ENCODE measurements at regions not wholly inside any gene's neighbourhood (a gene's known extent, or its start where the extent isn't known, plus 50 kb on each side); places are given as distances from the start of the nearest gene placed in this dataset.

DNA sequence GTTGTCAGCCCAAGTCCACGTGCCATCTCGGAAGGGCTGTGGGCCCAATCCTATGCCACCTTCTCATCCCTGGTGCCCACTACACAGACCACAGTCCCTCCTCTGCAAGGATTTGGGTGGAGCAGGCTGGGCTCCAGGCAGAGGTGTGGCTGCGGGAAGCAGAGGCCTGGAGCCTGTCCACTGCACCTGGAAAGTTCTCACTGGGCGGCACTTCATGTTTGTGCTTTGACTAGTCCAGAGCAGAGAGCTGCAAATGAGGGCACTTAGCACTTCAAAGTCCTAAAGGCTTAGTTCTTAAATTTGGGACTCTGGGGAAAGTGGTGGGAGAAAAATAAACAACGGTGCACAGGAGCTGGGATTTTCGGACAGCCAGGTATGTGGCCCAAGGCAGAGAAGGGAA is 308.9 kb upstream of the POU3F3 start:
- Histone ChIP-seq H3K27ac (ENCODE audit: low read depth, low read length) (no peak overlapping the region), H3K4me1 (ENCODE audit: insufficient read depth, low read length) (no peaks in the 10 kb centered on the region), H3K9me3 (ENCODE audit: low read length) (no peaks in the 10 kb centered on the region), H3K9ac (ENCODE audit: low read length) (no peak overlapping the region), H3K4me3 (ENCODE audit: low read depth in 1 of 2, low read length in 2 of 2) (no peak overlapping the region), H3K36me3 (ENCODE audit: insufficient read depth, low read length) (no peaks in the 10 kb centered on the region), H3K27me3 (ENCODE audit: control insufficient read depth in 1 of 2, insufficient read depth in 2 of 2, low read length in 2 of 2) (no peaks in the 10 kb centered on the region)

DNA sequence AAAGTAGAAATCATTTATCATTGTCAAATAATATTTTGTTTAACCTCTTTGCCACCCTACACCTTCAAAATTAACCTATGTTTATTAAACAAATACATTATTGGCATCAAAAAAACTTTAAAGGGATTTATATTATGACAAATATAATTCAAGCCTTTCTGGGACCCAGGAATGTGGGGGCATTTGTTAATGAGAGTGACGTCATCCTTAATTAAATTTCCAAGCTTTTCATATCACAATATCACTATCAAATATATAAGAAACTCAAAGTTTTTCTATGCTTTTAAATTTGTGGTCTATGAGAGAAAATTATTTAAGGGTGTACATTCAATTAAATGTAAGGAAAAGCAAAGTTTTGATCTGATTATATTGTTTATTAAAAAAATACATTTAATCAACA is 307.4 kb upstream of the POU3F3 start:
- Histone ChIP-seq H3K9me3 (ENCODE audit: low read length) (no peaks in the 10 kb centered on the region), H3K4me1 (ENCODE audit: insufficient read depth, low read length) (no peaks in the 10 kb centered on the region), H3K36me3 (ENCODE audit: insufficient read depth, low read length) (no peaks in the 10 kb centered on the region), H3K27me3 (ENCODE audit: control insufficient read depth in 1 of 2, insufficient read depth in 2 of 2, low read length in 2 of 2) (no peaks in the 10 kb centered on the region), H3K4me3 (ENCODE audit: low read depth in 1 of 2, low read length in 2 of 2) (no peak overlapping the region), H3K9ac (ENCODE audit: low read length) (no peak overlapping the region), H3K27ac (ENCODE audit: low read depth, low read length) (no peak overlapping the region)

- Histone ChIP-seq H3K36me3 (ENCODE audit: insufficient read depth, low read length) (no peaks in the 10 kb centered on the region), H3K27me3 (ENCODE audit: control insufficient read depth in 1 of 2, insufficient read depth in 2 of 2, low read length in 2 of 2) (no peaks in the 10 kb centered on the region), H3K9me3 (ENCODE audit: low read length) (no peaks in the 10 kb centered on the region), H3K9ac (ENCODE audit: low read length) (no peak overlapping the region), H3K4me1 (ENCODE audit: insufficient read depth, low read length) (no peaks in the 10 kb centered on the region), H3K4me3 (ENCODE audit: low read depth in 1 of 2, low read length in 2 of 2) (no peak overlapping the region), H3K27ac (ENCODE audit: low read depth, low read length) (no peak overlapping the region)
Observed at GRCh38 chr2:104547221-104547620, 306.7 kb upstream of the POU3F3 start.

GRCh38 chr2:104561251-104561650 is 292.7 kb upstream of the POU3F3 start:
- Histone ChIP-seq H3K36me3 (ENCODE audit: insufficient read depth, low read length) (no peaks in the 10 kb centered on the region), H3K9me3 (ENCODE audit: low read length) (no peaks in the 10 kb centered on the region), H3K4me3 (ENCODE audit: low read depth in 1 of 2, low read length in 2 of 2) (no peak overlapping the region), H3K27me3 (ENCODE audit: control insufficient read depth in 1 of 2, insufficient read depth in 2 of 2, low read length in 2 of 2) (no peaks in the 10 kb centered on the region), H3K9ac (ENCODE audit: low read length) (no peak overlapping the region), H3K27ac (ENCODE audit: low read depth, low read length) (no peak overlapping the region), H3K4me1 (ENCODE audit: insufficient read depth, low read length) (no peaks in the 10 kb centered on the region)

GRCh38 chr2:104562537-104562936 is 291.4 kb upstream of the POU3F3 start:
- Histone ChIP-seq H3K27me3 (ENCODE audit: control insufficient read depth in 1 of 2, insufficient read depth in 2 of 2, low read length in 2 of 2) (no peaks in the 10 kb centered on the region), H3K36me3 (ENCODE audit: insufficient read depth, low read length) (no peaks in the 10 kb centered on the region), H3K27ac (ENCODE audit: low read depth, low read length) (no peak overlapping the region), H3K4me1 (ENCODE audit: insufficient read depth, low read length) (no peaks in the 10 kb centered on the region), H3K4me3 (ENCODE audit: low read depth in 1 of 2, low read length in 2 of 2) (no peak overlapping the region), H3K9me3 (ENCODE audit: low read length) (no peaks in the 10 kb centered on the region), H3K9ac (ENCODE audit: low read length) (no peak overlapping the region)

DNA sequence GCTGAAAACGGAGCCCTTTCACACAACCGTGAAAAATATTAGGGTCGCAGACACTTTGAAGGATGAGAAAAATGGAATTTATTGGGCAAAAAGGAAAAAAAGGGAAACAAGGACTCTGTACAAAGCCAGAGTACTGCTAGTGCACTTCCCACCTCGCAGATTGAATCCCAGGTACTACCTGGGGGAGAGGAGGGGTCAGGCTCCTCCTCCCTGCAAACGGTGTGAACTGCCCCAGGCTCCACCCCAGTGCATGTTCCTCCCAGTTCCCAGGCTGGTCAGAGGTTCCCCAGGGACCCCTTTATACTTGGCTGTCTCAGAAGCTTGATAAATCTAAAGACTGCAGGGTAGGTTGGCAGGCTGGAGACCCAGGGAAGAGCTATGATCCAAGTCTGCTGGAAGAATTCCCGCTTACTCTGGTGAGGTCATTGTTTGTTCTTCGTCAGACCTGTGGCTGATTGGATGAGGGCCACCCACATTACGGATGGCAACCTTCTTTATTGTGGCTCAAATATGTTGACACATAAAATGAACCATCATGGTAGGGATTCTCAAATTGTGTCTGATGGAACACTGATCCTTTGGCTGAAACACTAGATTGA is 290.4 kb upstream of the POU3F3 start:
- no peaks in the 10 kb centered on the region for H3K9me3 ChIP-seq (ENCODE audit: low read length)
- no peaks in the 10 kb centered on the region for H3K27me3 ChIP-seq (ENCODE audit: control insufficient read depth in 1 of 2, insufficient read depth in 2 of 2, low read length in 2 of 2)
- no peaks in the 10 kb centered on the region for H3K4me1 ChIP-seq (ENCODE audit: insufficient read depth, low read length)
- no peaks in the 10 kb centered on the region for H3K36me3 ChIP-seq (ENCODE audit: insufficient read depth, low read length)
- no peak overlapping the region for H3K27ac ChIP-seq (ENCODE audit: low read depth, low read length)
- H3K4me3 ChIP-seq (ENCODE audit: low read depth in 1 of 2, low read length in 2 of 2) = no peak overlapping the region
- no peak overlapping the region for H3K9ac ChIP-seq (ENCODE audit: low read length)

DNA sequence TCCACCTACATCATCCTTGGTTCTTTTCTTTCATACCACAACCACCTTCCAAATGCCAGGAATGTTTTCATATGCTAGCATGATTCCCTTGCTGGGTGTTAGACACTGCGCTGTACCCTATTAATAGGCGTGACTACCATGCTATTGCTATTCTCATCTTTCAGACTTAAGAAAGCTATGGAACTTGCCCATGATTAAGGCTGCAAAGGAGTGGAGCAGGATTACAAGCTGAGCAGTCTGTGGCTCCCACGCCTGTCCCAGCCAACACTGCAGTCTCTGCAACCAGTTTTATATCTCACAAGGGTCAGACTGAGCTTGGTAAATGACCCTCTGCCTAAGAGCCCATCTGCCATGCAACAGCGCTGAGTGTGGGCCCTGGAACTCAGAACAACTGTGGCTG is 285.7 kb upstream of the POU3F3 start:
- H3K4me3 ChIP-seq (ENCODE audit: low read depth in 1 of 2, low read length in 2 of 2) = no peak overlapping the region
- no peaks in the 10 kb centered on the region for H3K4me1 ChIP-seq (ENCODE audit: insufficient read depth, low read length)
- no peaks in the 10 kb centered on the region for H3K36me3 ChIP-seq (ENCODE audit: insufficient read depth, low read length)
- H3K9ac ChIP-seq (ENCODE audit: low read length) = no peak overlapping the region
- no peaks in the 10 kb centered on the region for H3K27me3 ChIP-seq (ENCODE audit: control insufficient read depth in 1 of 2, insufficient read depth in 2 of 2, low read length in 2 of 2)
- H3K9me3 ChIP-seq (ENCODE audit: low read length) = no peaks in the 10 kb centered on the region
- H3K27ac ChIP-seq (ENCODE audit: low read depth, low read length) = no peak overlapping the region

- no peak overlapping the region for H3K9ac ChIP-seq (ENCODE audit: low read length)
- no peaks in the 10 kb centered on the region for H3K9me3 ChIP-seq (ENCODE audit: low read length)
- no peak overlapping the region for H3K4me3 ChIP-seq (ENCODE audit: low read depth in 1 of 2, low read length in 2 of 2)
- H3K36me3 ChIP-seq (ENCODE audit: insufficient read depth, low read length) = no peaks in the 10 kb centered on the region
- H3K4me1 ChIP-seq (ENCODE audit: insufficient read depth, low read length) = no peaks in the 10 kb centered on the region
- H3K27ac ChIP-seq (ENCODE audit: low read depth, low read length) = no peak overlapping the region
- no peaks in the 10 kb centered on the region for H3K27me3 ChIP-seq (ENCODE audit: control insufficient read depth in 1 of 2, insufficient read depth in 2 of 2, low read length in 2 of 2)
Observed at GRCh38 chr2:104570259-104570658, 283.7 kb upstream of the POU3F3 start.

DNA sequence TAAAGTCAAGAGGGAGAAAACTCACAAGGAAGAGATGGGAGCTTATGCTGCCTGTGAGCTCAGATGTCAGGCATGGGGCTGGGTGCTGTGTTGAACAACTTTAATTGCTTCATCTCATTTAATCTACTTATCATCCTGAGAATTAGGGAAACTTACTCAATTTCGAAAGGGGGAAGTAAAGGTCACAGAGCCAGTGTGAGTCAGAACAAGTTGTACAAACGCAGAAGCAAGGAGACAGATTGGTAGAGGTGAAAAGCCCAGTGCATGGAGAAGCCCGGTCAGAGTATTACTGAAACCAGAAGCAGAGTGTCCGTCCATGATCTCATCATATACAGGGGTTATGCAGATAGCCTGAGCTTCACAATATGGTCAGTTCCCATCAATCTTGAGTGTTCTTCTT is 281.1 kb upstream of the POU3F3 start:
- Histone ChIP-seq H3K9ac (ENCODE audit: low read length) (no peak overlapping the region), H3K27ac (ENCODE audit: low read depth, low read length) (no peak overlapping the region), H3K4me3 (ENCODE audit: low read depth in 1 of 2, low read length in 2 of 2) (no peak overlapping the region), H3K27me3 (ENCODE audit: control insufficient read depth in 1 of 2, insufficient read depth in 2 of 2, low read length in 2 of 2) (no peaks in the 10 kb centered on the region), H3K9me3 (ENCODE audit: low read length) (no peaks in the 10 kb centered on the region), H3K36me3 (ENCODE audit: insufficient read depth, low read length) (no peaks in the 10 kb centered on the region), H3K4me1 (ENCODE audit: insufficient read depth, low read length) (no peaks in the 10 kb centered on the region)

- no peaks in the 10 kb centered on the region for H3K27me3 ChIP-seq (ENCODE audit: control insufficient read depth in 1 of 2, insufficient read depth in 2 of 2, low read length in 2 of 2)
- H3K9ac ChIP-seq (ENCODE audit: low read length) = no peak overlapping the region
- no peaks in the 10 kb centered on the region for H3K9me3 ChIP-seq (ENCODE audit: low read length)
- no peaks in the 10 kb centered on the region for H3K4me1 ChIP-seq (ENCODE audit: insufficient read depth, low read length)
- no peaks in the 10 kb centered on the region for H3K36me3 ChIP-seq (ENCODE audit: insufficient read depth, low read length)
- no peak overlapping the region for H3K4me3 ChIP-seq (ENCODE audit: low read depth in 1 of 2, low read length in 2 of 2)
- no peak overlapping the region for H3K27ac ChIP-seq (ENCODE audit: low read depth, low read length)
Observed at GRCh38 chr2:104574367-104574766, 279.5 kb upstream of the POU3F3 start.

DNA sequence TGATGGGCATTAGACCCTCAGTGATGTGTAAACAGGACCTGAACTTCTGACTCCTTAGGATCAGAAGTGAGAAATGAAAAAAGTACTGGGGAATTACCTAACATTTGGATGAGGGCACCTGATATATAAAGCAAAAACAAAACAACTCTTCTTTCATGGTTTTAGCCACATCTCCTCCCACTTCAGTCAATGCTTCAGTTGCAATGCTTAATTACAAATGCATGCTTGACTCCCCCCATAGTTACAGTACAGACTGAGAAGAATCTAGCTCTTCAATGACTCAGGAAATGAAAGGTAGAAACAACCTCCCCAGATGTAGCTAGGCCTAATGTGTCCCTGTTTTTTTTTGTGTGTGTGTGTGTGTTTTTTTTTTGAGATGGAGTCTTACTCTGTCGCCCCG is 276.8 kb upstream of the POU3F3 start:
- Histone ChIP-seq H3K27me3 (ENCODE audit: control insufficient read depth in 1 of 2, insufficient read depth in 2 of 2, low read length in 2 of 2) (no peaks in the 10 kb centered on the region), H3K4me1 (ENCODE audit: insufficient read depth, low read length) (no peaks in the 10 kb centered on the region), H3K36me3 (ENCODE audit: insufficient read depth, low read length) (no peaks in the 10 kb centered on the region), H3K9me3 (ENCODE audit: low read length) (no peaks in the 10 kb centered on the region), H3K9ac (ENCODE audit: low read length) (no peak overlapping the region), H3K4me3 (ENCODE audit: low read depth in 1 of 2, low read length in 2 of 2) (no peak overlapping the region), H3K27ac (ENCODE audit: low read depth, low read length) (no peak overlapping the region)

DNA sequence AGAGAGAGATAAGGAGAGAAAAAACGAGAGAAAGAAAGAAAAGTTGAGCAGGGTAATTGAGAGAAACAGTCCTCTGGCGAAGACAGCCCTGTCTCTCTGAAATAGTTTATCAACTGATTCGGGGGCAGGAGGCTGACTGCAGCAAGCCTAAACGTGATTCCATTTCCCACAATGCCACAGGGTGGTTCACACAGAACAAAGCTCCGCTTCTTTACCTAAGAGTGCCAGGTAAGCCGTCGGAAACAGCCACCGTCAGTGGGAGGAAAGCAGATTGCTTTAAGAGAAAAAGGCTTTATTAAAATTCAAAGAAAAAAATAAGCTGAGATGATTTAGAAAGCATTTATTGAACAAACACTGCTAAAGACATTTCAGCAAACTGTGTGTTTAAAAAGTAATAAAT is 271.4 kb upstream of the POU3F3 start:
- H3K9ac ChIP-seq (ENCODE audit: low read length) = no peak overlapping the region
- no peak overlapping the region for H3K4me3 ChIP-seq (ENCODE audit: low read depth in 1 of 2, low read length in 2 of 2)
- H3K27ac ChIP-seq (ENCODE audit: low read depth, low read length) = no peak overlapping the region
- H3K4me1 ChIP-seq (ENCODE audit: insufficient read depth, low read length) = no peaks in the 10 kb centered on the region
- no peaks in the 10 kb centered on the region for H3K36me3 ChIP-seq (ENCODE audit: insufficient read depth, low read length)
- H3K9me3 ChIP-seq (ENCODE audit: low read length) = no peaks in the 10 kb centered on the region
- no peaks in the 10 kb centered on the region for H3K27me3 ChIP-seq (ENCODE audit: control insufficient read depth in 1 of 2, insufficient read depth in 2 of 2, low read length in 2 of 2)
